ENCODE measurements at regions not wholly inside any gene's neighbourhood (a gene's known extent, or its start where the extent isn't known, plus 50 kb on each side); places are given as distances from the start of the nearest gene placed in this dataset.

GRCh38 chr21:19937619-19938018 lies 1060.6 kb upstream of the NCAM2 start (continued):
- TF ChIP-seq ZNF407 (IDR thresholded peaks at IDR 0.05; ENCODE audit: low read depth), result no peak
- TF ChIP-seq ATF2 (CRISPR knock-in tag; IDR thresholded peaks at IDR 0.05), result no peak
- TF ChIP-seq FOXK2 (conservative IDR thresholded peaks at IDR 0.05 in 1 of 2, IDR thresholded peaks at IDR 0.05 in 1 of 2; ENCODE audit: low read depth in 2 of 2), result no peak
- no peak for TF ChIP-seq ARID3A (IDR thresholded peaks at IDR 0.05; ENCODE audit: borderline replicate concordance, low read depth, low read length)
- TF ChIP-seq ETV6 (IDR thresholded peaks at IDR 0.05; ENCODE audit: borderline replicate concordance in 1 of 2, low read depth in 2 of 2, low read length in 1 of 2), result no peak
- no peak for TF ChIP-seq ETV6 (CRISPR knock-in tag; IDR thresholded peaks at IDR 0.05; ENCODE audit: borderline replicate concordance)
- no peak for TF ChIP-seq SMARCA4 (IDR thresholded peaks at IDR 0.05)
- no peak for TF ChIP-seq JUNB (CRISPR knock-in tag; conservative IDR thresholded peaks at IDR 0.05)

Data from K562 (cell line).